22Rv1 (cell line): ENCODE measurements at regions not wholly inside any gene's neighbourhood (a gene's known extent, or its start where the extent isn't known, plus 50 kb on each side); places are given as distances from the start of the nearest gene placed in this dataset.

ENCODE experiments used
- ZFX ChIP-seq: fragments of 450-650 bp; IDR thresholded peaks from 2 replicates; pipeline ENCODE4 v1.6.1; 2017; ENCODE audit warnings: antibody characterized with exemption, borderline replicate concordance
- TF ChIP-seq, protein P1 (sequence below): fragments of 450-650 bp; IDR thresholded peaks from 2 replicates; pipeline ENCODE4 v1.5.1; 2017; ENCODE audit warnings: mild to moderate bottlenecking

GRCh38 chr3:18177271-18177670 is 247.9 kb downstream of the SATB1 start:
- TF ChIP-seq, protein P1, sequence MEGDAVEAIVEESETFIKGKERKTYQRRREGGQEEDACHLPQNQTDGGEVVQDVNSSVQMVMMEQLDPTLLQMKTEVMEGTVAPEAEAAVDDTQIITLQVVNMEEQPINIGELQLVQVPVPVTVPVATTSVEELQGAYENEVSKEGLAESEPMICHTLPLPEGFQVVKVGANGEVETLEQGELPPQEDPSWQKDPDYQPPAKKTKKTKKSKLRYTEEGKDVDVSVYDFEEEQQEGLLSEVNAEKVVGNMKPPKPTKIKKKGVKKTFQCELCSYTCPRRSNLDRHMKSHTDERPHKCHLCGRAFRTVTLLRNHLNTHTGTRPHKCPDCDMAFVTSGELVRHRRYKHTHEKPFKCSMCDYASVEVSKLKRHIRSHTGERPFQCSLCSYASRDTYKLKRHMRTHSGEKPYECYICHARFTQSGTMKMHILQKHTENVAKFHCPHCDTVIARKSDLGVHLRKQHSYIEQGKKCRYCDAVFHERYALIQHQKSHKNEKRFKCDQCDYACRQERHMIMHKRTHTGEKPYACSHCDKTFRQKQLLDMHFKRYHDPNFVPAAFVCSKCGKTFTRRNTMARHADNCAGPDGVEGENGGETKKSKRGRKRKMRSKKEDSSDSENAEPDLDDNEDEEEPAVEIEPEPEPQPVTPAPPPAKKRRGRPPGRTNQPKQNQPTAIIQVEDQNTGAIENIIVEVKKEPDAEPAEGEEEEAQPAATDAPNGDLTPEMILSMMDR = no peak
- TF ChIP-seq ZFX = no peak
